Activated effector memory CD4-positive, alpha-beta T cell treated with anti-CD3 and anti-CD28 coated beads, Interleukin-2, amount 50 U/mL, for 16 hours (primary cell): ENCODE measurements at regions not wholly inside any gene's neighbourhood (a gene's known extent, or its start where the extent isn't known, plus 50 kb on each side); places are given as distances from the start of the nearest gene placed in this dataset.
"Not testable (repeated sequence)": the region's sequence is repeated elsewhere in the genome, so short reads cannot be mapped to it uniquely, and the experiment has no call there.

Source experiments
- DNase-seq: peaks from one replicate; pipeline ENCODE4 v3.0.0-alpha.2; 2020

- DNase-seq, result no peak
Measured at GRCh38 chr6:113655761-113656160, 201.4 kb upstream of the MARCKS start.

DNA sequence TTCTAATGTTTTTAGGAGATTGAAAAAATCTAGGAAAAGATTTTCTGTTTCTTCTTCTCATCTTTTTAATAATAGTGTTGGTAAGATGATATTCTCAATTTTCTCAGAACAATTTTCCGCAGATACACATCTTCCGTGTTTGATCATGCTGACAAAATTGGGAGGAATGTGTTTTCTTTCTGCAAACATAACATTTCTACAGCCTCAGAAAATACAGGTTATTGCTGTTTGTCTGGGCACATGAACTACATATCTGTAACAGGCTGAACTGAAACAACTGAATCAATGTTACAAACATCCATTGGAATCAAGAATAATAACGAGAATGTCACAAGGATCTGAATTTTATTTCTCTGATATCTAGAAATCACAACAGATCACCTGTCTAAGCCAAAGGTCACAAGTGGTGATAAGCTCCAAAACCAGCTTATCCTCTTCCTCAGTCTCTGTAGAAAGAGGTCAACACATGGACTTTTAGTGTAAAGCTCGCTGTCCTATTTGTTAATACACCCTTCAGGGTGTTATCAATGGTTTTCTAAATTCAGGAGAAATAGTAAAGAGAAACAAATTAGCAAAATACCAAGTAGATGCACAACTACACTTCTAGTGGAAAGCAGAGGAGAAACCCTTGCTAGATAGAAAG is 197.3 kb upstream of the MARCKS start:
- no peak for DNase-seq

DNA sequence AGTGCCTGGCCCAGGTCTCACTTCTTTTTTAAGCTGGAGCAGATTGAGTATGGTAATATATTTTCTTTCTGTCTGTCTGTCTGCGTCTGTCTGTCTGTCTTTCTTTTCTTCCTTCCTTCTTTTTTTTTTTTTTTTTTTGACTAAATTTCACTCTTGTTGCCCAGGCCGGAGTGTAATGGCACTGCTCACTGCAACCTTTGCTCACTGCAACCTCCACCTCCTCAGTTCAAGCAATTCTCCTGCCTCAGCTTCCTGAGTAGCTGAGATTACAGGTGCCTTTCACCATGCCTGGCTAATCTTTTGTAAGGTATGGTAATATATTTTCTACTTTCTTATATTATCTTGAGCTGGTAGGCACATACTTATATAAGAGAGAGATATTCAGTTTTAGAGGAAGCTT is 196.3 kb upstream of the MARCKS start:
- DNase-seq, result no peak

GRCh38 chr6:113662093-113662665 is 195.0 kb upstream of the MARCKS start:
- no peak for DNase-seq

DNA sequence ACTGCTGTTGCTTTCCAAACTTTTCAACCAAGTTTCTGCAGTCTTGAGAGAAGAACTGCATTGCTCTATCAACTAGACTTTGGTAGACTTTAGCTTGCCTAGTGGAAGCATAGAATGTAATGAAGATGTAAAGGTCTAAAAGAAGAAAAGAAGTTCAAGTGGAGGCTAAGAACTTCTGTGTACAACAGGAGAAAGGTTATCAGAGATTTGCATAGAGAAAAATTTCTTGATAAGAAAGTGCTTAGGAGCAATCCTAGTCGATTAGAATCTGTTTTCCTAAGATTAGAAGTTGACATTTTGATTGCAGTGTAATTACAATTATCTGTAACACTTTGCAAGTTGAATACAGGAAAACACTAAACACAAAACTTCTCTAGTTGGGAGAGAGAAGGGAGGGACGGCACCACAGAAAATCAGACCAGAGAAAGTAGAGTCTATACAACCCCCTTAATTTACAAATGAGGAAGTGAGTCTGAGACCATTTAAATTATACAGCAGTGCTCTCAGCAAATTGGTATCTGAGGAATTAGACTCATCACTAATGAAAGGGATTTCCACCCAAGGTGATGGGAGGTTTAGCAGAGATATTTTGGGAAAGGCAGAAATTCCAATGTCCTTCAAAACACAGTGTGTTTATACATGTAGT is 194.3 kb upstream of the MARCKS start:
- DNase-seq, result no peak

DNA sequence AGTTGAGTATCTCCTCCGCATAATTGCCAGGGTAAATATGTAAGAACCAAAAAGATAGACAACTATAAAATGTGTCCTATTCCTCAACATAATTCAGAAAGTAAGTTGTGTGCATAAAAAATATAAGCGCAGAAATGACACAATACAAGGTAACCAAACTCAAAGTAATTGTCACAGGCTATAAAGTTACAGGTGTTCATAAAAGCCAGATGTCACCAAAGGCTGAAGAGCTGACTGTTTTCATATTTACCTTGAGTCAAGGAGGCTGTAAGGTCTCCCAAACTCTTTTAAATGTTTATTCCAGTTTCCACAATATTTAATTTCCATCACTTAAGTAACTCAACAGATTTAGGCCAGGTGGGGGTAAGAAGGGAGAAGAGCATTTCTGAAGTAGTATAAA is 192.2 kb upstream of the MARCKS start:
- DNase-seq, result no peak

GRCh38 chr6:113668641-113669408 is 188.3 kb upstream of the MARCKS start:
- DNase-seq, result no peak

DNA sequence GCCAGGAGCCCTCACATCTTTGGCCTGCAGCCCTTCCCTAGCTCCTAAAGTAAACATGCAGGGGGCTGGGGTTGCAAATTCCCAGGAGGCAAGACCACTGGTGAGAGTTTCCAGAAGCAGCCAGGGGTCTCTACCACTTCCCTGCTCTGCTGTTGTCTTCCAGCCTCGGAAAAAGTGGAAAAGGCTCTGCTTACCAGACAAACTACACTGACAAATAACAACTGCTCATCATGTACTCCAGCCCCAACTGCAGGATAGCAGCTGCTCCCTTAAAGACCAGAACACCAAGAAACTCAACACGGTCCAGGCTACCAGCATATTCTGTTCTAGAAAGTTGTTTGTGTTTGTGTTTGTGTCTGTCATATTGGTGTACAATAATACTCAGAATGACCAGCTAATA is 187.5 kb upstream of the MARCKS start:
- no peak for DNase-seq

- DNase-seq, result no peak
Measured at GRCh38 chr6:113671421-113671820, 185.7 kb upstream of the MARCKS start.

- no peak for DNase-seq
Measured at GRCh38 chr6:113672491-113673149, 184.5 kb upstream of the MARCKS start.

GRCh38 chr6:113674075-113674474 is 183.1 kb upstream of the MARCKS start:
- DNase-seq, result no peak

GRCh38 chr6:113676057-113676456 is 181.1 kb upstream of the MARCKS start:
- DNase-seq, result no peak

- DNase-seq, result no peak
Measured at GRCh38 chr6:113676968-113677367, 180.2 kb upstream of the MARCKS start.

DNA sequence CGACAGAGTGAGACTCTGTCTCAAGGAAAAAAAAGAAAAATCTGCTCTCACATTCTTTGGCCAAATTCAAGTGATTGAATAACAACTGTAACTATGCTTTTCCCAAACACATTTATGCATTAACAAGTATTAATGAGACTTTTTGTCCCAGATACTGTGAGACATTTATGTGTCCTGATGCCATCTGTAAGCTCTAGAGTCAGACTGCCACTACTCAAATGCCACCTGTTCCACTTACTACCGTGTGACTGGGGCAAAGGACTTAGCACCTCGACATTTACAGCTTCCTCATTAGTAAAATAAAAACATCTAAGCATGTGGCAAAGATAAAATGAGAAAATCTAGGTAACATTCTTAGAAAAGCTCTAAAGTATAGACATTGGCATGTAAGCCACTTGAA is 178.1 kb upstream of the MARCKS start:
- no peak for DNase-seq

GRCh38 chr6:113680301-113680700 is 176.8 kb upstream of the MARCKS start:
- DNase-seq, result no peak

- DNase-seq, result no peak
Measured at GRCh38 chr6:113683968-113684367, 173.2 kb upstream of the MARCKS start.

DNA sequence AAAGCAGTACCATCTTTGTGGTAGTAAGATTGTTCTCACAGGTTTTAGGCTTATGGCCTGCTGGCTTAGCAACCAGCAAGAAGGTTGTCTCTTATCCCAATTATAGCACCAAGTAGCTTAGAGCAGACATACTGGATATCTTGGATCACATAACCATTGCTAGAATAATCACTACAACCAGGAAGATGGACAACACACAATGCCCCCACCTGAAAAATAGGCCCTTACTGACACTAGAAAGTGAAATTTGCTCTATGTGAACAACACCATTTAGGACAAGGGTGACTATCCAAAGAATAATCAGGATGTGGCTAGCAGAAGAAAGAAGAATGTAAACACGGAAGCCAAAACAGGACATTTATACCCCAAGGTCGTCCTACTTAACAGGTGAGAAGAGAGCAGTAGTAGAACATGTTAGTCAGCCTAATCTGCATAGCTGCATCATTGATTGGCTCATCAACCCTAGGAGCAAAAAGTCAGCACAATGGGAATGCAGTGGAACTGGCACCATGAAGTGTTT is 172.7 kb upstream of the MARCKS start:
- no peak for DNase-seq

- no peak for DNase-seq
Measured at GRCh38 chr6:113686049-113686448, 171.1 kb upstream of the MARCKS start.

- DNase-seq, result not testable (repeated sequence)
Measured at GRCh38 chr6:113689620-113690019, 167.5 kb upstream of the MARCKS start.

- DNase-seq, result no peak
Measured at GRCh38 chr6:113690281-113691259, 166.6 kb upstream of the MARCKS start.

GRCh38 chr6:113691260-113691656 is 165.9 kb upstream of the MARCKS start:
- no peak for DNase-seq

GRCh38 chr6:113693851-113694250 is 163.3 kb upstream of the MARCKS start:
- no peak for DNase-seq
